LoVo (cell line): ENCODE measurements at regions not wholly inside any gene's neighbourhood (a gene's known extent, or its start where the extent isn't known, plus 50 kb on each side); places are given as distances from the start of the nearest gene placed in this dataset.

Source experiments
- DNase-seq: peaks from one replicate; pipeline ENCODE4 v3.0.0-alpha.2; 2016; ENCODE audit warnings: low spot score

DNA sequence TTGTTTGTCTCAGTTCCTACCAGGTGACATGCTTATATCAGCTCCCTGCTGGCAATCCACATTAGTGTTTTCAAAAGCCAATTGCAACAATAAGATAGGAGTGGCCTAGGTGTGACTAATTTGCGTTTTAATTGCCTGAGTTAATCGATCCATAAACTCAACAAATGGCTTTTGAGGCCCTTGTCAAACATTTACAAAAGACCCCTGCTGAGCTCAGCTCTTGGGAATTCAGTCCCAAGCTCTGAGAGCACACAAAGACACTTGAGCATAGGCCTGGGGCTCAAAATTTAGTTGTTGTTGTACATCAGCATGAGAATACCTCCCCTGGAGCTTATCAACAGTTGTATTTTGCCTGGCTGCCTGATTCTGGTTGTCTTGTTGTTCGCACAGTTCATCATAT lies 1134.4 kb upstream of the TSPY4 start:
- no peak for DNase-seq

- DNase-seq: no peak
Measured at GRCh38 chrY:8241144-8241543, 1096.1 kb upstream of the TSPY4 start.

- no peak for DNase-seq
Measured at GRCh38 chrY:8273807-8274206, 1063.5 kb upstream of the TSPY4 start.

- DNase-seq: no peak
Measured at GRCh38 chrY:8305021-8305420, 1032.2 kb upstream of the TSPY4 start.

DNA sequence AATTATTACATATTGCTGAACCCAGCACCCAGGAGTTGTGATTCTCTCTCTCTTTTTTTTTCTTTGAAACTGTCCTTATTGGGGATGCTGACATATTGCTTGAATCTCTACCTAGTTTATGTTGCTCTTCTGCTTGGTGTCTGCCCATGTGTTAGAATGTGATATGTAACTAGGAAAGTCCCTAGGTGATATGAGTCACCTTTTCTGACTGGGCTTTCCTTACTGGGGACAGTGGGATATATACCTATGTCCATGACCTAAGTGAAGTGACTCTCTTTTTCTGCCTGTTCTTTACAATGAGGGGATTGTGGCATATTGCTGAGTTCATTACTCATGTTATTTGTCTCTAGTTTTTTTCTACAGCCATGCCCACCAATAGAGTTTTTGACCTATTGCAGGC lies 1013.2 kb upstream of the TSPY4 start:
- DNase-seq: no peak

DNA sequence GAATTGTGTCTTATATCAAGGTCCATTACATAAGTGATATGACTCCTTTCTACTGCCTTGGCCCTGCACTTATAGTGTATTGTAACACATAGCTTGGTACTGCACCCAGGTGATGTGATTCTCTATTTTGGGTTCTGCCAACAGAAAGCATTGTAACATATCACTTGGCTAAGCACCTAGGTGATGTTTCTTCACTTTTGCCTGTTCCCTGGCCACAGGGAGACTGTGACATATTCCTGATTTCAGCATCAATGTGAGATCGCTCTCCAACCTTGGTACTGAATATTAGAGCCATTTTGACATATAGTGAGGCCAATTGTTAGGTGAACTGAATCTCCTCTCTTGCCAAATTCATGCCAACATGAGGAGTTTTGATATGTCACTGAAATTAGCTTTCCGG lies 1010.3 kb upstream of the TSPY4 start:
- DNase-seq: no peak

DNA sequence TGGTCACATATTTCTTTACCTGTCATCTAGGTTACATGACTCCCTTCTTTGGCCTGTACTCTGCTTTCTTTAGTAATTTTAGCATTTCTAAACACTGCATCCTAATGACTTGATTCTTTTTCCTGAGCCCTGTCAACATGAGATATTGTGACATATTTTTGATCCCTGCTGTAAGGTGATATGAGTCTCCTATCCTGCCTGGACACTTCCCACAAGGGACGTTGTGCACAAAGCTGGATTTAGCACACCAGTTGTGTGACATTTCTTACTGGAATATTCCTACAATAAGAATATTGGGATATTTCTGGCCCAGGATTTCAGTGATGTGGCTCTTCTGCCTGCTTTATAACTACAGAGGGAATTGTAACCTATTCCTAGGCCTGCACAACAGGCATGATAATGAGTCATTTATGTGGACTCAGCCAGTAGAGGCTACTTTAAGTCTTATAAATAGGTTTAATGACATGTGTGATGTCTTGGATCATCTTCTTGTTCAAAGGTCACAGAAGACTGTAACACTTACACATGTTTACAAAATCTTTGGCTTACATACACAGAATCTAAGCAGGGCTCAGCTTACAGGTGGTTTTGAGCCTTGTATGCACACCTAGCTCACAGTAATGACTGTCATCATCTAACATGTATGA lies 1009.4 kb upstream of the TSPY4 start:
- DNase-seq: no peak

DNA sequence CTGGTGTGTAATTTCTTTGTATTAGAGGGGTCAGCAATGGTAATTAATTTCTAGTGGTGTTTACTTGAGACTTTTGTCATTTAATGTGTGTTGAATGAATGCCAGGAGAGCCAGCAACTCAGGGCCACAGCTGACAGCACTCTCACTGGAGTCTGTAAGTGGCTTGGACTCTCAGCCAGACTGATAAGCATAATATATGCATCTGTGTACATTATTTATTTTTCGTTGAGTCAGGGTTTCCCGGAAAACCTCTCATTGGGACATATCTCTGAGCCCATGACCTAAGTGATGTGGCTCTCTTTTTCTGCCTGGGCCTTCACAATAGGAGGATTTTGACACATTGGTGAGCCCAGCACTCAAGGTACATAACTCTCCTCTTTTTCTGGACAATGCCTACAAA lies 1007.8 kb upstream of the TSPY4 start:
- DNase-seq: no peak

DNA sequence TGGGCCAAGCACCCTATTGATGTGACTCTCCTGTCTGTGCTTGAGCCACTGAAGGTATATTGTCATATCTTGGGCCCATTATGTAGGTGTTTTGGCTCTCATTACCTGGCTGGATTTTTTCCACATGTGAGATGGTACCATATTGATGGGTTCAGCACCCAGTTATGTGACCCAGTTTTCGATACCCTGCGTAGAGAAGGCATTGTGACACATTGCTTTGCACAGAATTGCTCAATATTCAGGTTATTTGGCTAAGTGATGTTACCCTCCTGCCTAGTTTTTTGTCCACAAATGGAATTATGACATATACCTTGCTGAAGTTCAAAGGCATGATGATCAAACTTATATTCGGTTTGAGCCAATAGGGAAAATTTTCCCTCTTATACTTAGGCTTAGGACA lies 1007.3 kb upstream of the TSPY4 start:
- DNase-seq: no peak

DNA sequence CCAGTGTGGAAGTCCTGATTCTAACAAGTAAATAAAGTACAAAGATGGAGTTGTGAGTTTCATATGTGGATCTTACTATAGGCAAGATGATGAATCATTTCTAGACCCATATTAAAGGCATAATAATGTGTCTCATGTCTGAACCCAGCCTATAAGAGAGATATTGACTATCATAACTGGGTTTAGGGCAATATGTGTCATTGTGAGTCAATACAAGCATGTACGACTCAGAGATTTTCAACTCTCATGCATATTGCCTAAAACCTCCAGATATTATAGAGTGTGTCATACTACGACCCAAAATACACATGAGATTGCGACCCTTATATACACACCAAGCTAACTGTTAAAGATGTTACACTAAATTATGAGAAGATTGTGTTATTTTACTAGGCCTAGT lies 1003.9 kb upstream of the TSPY4 start:
- no peak for DNase-seq

DNA sequence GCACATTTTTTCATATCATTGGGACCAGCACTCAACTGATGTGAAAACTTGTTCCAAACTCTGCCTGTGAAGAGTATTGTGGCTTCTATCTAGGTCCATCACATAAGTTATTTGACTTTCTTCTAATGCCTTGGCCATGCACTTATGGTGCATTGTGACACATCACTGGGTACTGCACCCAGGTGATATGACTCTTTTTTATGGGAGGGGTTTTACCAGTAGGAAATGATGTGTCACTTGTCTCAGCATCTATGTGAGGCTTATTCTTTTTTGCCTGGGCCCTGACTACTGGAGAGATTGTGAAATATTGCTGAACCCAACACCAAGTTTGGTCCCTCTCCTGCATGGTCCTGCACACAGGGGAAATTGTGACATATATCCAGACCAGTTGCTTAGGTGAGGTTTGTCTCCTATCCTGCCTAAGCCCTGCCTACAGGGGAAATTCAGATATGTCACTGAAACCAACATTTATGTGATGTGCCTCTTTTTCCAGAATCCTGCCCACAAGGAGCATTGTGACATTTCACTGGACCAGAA lies 1001.9 kb upstream of the TSPY4 start:
- DNase-seq: no peak

DNA sequence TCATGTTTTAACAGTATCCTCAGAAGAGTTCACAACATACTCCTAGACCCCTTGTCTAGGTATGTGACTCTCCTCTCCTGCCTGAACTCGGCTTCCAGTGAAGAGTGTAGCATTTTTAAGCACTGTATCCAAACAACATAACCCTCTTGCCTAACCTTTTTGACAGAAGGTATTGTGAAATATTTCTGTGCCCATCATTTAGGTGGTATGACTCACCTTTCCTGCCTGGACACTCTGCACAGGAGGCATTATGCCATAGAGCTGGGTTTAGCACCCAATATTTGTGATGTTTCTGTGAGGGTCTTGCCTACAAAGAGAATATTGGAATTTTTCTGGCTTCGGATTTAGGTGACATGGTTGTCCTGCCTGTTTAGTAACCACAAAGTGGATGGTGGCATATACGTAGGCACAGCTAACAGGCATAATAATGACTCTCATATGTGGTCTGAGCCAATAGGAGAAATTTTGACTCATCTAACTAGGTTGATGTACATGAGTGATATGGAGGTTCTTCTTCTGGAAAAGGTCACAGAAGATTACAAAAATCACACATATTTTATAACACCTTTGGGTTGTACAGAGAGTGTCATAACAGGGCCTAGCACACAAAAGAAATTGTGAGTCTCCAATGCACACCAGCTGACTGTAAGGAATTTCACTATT lies 1001.0 kb upstream of the TSPY4 start:
- DNase-seq: no peak

- DNase-seq: no peak
Measured at GRCh38 chrY:8341000-8341399, 996.3 kb upstream of the TSPY4 start.

DNA sequence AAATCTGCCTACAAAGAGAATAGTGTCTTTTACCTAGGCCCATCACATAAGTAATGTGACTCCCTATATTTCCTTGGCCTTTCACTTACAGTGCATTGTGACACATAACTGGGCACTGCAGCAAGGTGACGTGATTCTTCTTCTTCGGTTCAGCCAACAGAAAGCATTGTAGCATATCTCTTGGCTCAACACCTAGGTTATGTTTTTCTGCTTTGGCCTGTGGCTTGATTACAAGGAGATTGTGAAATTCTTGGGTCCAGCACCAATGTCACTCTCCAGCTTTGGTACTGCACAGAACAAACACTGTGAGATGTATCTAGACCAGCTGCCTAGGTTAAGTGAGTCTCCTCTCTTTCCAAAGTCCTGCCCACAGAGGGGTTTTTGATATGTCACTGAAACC lies 995.1 kb upstream of the TSPY4 start:
- DNase-seq: no peak

DNA sequence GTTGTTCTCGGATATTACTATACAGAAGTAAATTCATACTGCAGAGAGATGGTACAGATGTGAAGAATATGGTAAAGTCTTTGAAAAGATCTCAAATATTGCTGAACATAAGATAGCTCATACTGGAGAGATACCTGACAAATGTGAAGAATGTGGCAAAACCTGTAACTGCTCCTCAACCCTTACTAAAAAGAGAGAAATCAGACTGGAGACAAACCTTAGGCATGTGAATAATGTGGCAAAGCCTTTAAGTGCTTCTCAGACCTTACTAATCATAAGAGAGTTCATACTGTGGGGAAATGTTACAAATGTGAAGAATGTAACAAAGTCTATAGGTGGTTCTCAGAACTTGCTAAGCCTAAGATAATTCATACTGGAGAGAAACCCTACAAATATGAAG lies 986.0 kb upstream of the TSPY4 start:
- DNase-seq: no peak

- DNase-seq: no peak
Measured at GRCh38 chrY:8352201-8352600, 985.1 kb upstream of the TSPY4 start.

- no peak for DNase-seq
Measured at GRCh38 chrY:8358161-8358560, 979.1 kb upstream of the TSPY4 start.

GRCh38 chrY:8361715-8362114 lies 975.5 kb upstream of the TSPY4 start:
- DNase-seq: no peak

GRCh38 chrY:8377491-8377890 lies 959.8 kb upstream of the TSPY4 start:
- no peak for DNase-seq

GRCh38 chrY:8379800-8380199 lies 957.5 kb upstream of the TSPY4 start:
- DNase-seq: no peak

GRCh38 chrY:8381425-8381824 lies 955.8 kb upstream of the TSPY4 start:
- no peak for DNase-seq

GRCh38 chrY:8386053-8386452 lies 951.2 kb upstream of the TSPY4 start:
- no peak for DNase-seq

- DNase-seq: no peak
Measured at GRCh38 chrY:8388512-8388911, 948.8 kb upstream of the TSPY4 start.

GRCh38 chrY:8390310-8390709 lies 947.0 kb upstream of the TSPY4 start:
- DNase-seq: no peak
